ENCODE measurements at regions not wholly inside any gene's neighbourhood (a gene's known extent, or its start where the extent isn't known, plus 50 kb on each side); places are given as distances from the start of the nearest gene placed in this dataset.

DNA sequence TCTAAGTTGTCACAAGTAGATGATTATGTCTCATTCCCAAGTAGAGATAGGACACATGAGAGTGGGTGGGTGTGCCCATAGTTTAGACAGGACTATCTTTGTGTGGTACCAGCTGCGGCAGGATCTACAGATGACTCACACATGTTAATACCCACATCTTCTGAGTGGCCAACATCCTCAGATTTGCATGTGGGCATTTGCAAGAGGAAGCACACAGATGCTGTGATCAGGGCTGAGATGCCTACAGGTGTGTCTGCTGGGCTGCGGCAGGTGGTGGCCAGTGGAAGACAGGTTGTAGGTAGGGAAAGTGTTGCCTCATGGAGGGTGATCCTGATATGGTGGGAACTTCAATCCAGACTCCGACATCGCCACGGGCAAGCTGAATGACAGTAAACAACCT, 50.8 kb downstream of the UTRN start:
- H3K4me1 Mint-ChIP-seq = peaks cover 55% of the 10 kb centered on the region
- H3K36me3 Mint-ChIP-seq (ENCODE audit: low read depth) = no peaks in the 10 kb centered on the region

DNA sequence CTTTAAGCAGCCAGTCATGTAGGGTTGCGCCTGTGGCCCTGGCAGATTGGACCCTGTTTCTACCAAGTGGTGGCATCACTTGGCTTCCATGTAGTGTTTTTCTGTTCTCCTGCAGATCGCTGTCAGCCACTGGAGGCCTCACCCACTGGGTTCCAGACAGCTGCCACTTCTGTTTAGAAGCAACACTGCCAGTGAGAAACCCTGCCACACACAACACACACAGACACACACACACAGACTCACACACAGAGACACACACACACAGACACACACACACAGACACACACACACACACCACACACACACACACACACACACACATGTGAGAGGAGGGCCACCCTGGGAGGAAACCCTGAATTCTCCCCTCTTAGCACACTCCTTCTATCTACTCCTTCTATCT, 51.8 kb downstream of the UTRN start:
- Histone ChIP-seq H2AFZ (no peak overlapping the region), H3F3A (replicated peaks; ENCODE audit: low read depth) (no peaks in the 10 kb centered on the region), H3K4me1 (ENCODE audit: insufficient read depth) (peaks cover 24% of the 10 kb centered on the region), H3K4me3 (no peak overlapping the region), H3K27ac (ENCODE audit: low read depth) (no peak overlapping the region), H4K20me1 (replicated peaks; ENCODE audit: insufficient read depth) (no peaks in the 10 kb centered on the region; the same call in 1 of the 2 replicates), H3K27me3 (ENCODE audit: insufficient read depth) (no peaks in the 10 kb centered on the region), H3K79me2 (replicated peaks; ENCODE audit: insufficient read depth) (peaks cover 90% of the 10 kb centered on the region), H3K4me2 (no peak overlapping the region), H3K9me2 (ENCODE audit: insufficient read depth) (no peaks in the 10 kb centered on the region), H3K36me3 (ENCODE audit: insufficient read depth) (no peaks in the 10 kb centered on the region; the same call in 1 of the 2 replicates)
- no peaks in the 10 kb centered on the region for H3K27me3 Mint-ChIP-seq (ENCODE audit: insufficient read depth, low read depth, poor library complexity)
- peaks cover 46% of the 10 kb centered on the region for H3K4me1 Mint-ChIP-seq
- ATAC-seq (no peak), DNase-seq (ENCODE audit: low spot score) (no peak)
- H3K9me3 Mint-ChIP-seq = no peaks in the 10 kb centered on the region
- H3K4me3 Mint-ChIP-seq = no peak overlapping the region
- no peaks in the 10 kb centered on the region for H3K36me3 Mint-ChIP-seq (ENCODE audit: low read depth)
- peak overlapping the region; percentile 16; the same call in 1 of the 2 replicates for H3K27ac Mint-ChIP-seq
- TF ChIP-seq, protein P1, sequence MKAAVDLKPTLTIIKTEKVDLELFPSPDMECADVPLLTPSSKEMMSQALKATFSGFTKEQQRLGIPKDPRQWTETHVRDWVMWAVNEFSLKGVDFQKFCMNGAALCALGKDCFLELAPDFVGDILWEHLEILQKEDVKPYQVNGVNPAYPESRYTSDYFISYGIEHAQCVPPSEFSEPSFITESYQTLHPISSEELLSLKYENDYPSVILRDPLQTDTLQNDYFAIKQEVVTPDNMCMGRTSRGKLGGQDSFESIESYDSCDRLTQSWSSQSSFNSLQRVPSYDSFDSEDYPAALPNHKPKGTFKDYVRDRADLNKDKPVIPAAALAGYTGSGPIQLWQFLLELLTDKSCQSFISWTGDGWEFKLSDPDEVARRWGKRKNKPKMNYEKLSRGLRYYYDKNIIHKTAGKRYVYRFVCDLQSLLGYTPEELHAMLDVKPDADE (IDR thresholded peaks at IDR 0.05) = no peak
- no peak for TF ChIP-seq STAT1 (IDR thresholded peaks at IDR 0.05; ENCODE audit: unreplicated experiment)

More for the DNA sequence above, 50.8 kb downstream of the UTRN start:
- Histone ChIP-seq H3K27me3 (ENCODE audit: insufficient read depth) (no peaks in the 10 kb centered on the region), H3F3A (replicated peaks; ENCODE audit: low read depth) (no peaks in the 10 kb centered on the region), H2AFZ (no peak overlapping the region), H3K79me2 (replicated peaks; ENCODE audit: insufficient read depth) (peaks cover 84% of the 10 kb centered on the region), H3K9me2 (ENCODE audit: insufficient read depth) (no peaks in the 10 kb centered on the region), H3K4me2 (no peak overlapping the region), H3K27ac (ENCODE audit: low read depth) (no peak overlapping the region), H3K4me3 (no peak overlapping the region), H3K36me3 (ENCODE audit: insufficient read depth) (no peaks in the 10 kb centered on the region; the same call in 1 of the 2 replicates), H3K4me1 (ENCODE audit: insufficient read depth) (peaks cover 32% of the 10 kb centered on the region), H4K20me1 (replicated peaks; ENCODE audit: insufficient read depth) (no peaks in the 10 kb centered on the region; the same call in 1 of the 2 replicates)
- TF ChIP-seq, protein P1 (IDR thresholded peaks at IDR 0.05) = no peak
- Mint-ChIP-seq H3K27me3 (ENCODE audit: insufficient read depth, low read depth, poor library complexity) (no peaks in the 10 kb centered on the region), H3K9me3 (no peaks in the 10 kb centered on the region), H3K27ac (no peak overlapping the region), H3K4me3 (no peak overlapping the region)
- ATAC-seq (no peak), DNase-seq (ENCODE audit: low spot score) (no peak)

DNA sequence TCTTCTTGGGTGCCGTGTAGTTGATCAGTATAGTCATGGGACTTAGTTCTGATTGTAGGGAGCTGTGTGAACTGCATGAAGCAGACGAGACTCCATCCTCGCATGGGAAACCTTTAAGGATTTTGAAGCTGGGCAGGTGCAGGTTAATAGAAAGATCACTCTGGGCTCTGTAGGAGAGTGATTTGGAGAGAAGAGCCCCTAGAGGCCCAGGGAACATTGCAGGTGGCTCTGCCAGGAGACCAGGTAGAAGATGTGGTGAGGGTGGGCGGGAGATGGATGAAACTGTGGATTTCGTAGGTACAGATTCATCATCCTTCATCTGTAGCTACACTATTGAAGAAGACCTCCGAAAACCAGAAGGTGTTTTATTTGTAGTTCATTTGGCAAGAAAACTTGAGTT, 53.3 kb downstream of the UTRN start:
- Mint-ChIP-seq H3K27me3 (ENCODE audit: insufficient read depth, low read depth, poor library complexity) (no peaks in the 10 kb centered on the region), H3K36me3 (ENCODE audit: low read depth) (no peaks in the 10 kb centered on the region), H3K4me1 (peaks cover 38% of the 10 kb centered on the region), H3K9me3 (no peaks in the 10 kb centered on the region; the same call in 2 of the 3 replicates), H3K27ac (no peak overlapping the region), H3K4me3 (no peak overlapping the region)
- H3K36me3 ChIP-seq (ENCODE audit: insufficient read depth) = no peaks in the 10 kb centered on the region; the same call in 1 of the 2 replicates
- no peak overlapping the region for H3K4me3 ChIP-seq
- H2AFZ ChIP-seq = no peak overlapping the region
- H3K27ac ChIP-seq (ENCODE audit: low read depth) = no peak overlapping the region
- no peaks in the 10 kb centered on the region for H3K27me3 ChIP-seq (ENCODE audit: insufficient read depth)
- no peaks in the 10 kb centered on the region for H3K9me2 ChIP-seq (ENCODE audit: insufficient read depth)
- no peak overlapping the region for H3K4me2 ChIP-seq
- no peaks in the 10 kb centered on the region for H3F3A ChIP-seq (replicated peaks; ENCODE audit: low read depth)
- H3K4me1 ChIP-seq (ENCODE audit: insufficient read depth) = peaks cover 17% of the 10 kb centered on the region
- TF ChIP-seq, protein P2, sequence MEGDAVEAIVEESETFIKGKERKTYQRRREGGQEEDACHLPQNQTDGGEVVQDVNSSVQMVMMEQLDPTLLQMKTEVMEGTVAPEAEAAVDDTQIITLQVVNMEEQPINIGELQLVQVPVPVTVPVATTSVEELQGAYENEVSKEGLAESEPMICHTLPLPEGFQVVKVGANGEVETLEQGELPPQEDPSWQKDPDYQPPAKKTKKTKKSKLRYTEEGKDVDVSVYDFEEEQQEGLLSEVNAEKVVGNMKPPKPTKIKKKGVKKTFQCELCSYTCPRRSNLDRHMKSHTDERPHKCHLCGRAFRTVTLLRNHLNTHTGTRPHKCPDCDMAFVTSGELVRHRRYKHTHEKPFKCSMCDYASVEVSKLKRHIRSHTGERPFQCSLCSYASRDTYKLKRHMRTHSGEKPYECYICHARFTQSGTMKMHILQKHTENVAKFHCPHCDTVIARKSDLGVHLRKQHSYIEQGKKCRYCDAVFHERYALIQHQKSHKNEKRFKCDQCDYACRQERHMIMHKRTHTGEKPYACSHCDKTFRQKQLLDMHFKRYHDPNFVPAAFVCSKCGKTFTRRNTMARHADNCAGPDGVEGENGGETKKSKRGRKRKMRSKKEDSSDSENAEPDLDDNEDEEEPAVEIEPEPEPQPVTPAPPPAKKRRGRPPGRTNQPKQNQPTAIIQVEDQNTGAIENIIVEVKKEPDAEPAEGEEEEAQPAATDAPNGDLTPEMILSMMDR (conservative IDR thresholded peaks at IDR 0.05; ENCODE audit: low read depth in 2 of 2) = 0 out of 4 replicates have a peak, but pooled peaks of 1 of the 2 experiments have one; percentile 26
- TF ChIP-seq CREB1 (CRISPR knock-in tag; IDR thresholded peaks at IDR 0.05; ENCODE audit: low read depth) = no peak
- H3K79me2 ChIP-seq (replicated peaks; ENCODE audit: insufficient read depth) = peaks cover 90% of the 10 kb centered on the region
- ATAC-seq (peak; percentile 72), DNase-seq (ENCODE audit: low spot score) (peak; percentile 47)
- no peaks in the 10 kb centered on the region; the same call in 1 of the 2 replicates for H4K20me1 ChIP-seq (replicated peaks; ENCODE audit: insufficient read depth)

All from GM23338 (cell line).